Activated CD4-positive, CD25-positive, alpha-beta regulatory T cell treated with anti-CD3 and anti-CD28 coated beads, Interleukin-2, amount 50 U/mL, for 24 hours (primary cell): ENCODE measurements at regions not wholly inside any gene's neighbourhood (a gene's known extent, or its start where the extent isn't known, plus 50 kb on each side); places are given as distances from the start of the nearest gene placed in this dataset.

ENCODE experiments used
- ATAC-seq, 2 donors: fragments of 150-1000 bp; cut with Tn5 transposase; one replicate each; pipeline ENCODE4 v1.10.0; 2021; ENCODE audit warnings: mild to moderate bottlenecking in 1 of 2, moderate library complexity in 1 of 2

DNA sequence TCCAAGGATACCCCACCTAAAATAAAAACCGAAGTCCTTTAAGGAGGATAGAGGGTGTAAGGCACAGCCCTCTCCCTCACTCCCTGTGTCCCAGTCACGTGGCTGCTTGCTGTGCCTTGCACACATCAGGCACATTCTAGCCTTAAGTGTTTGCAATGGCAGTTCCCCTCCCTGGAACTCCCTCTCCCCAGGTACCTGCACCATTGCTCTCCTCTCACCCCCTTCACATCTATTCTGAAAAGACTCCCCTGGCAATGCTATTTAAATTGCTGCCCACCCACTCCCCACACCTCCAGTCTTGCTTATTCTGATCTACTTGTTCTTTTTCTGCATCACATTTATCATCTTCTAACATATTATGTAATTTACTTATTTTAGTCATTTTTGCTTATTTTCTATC, 91.6 kb upstream of the LNX1 start:
- no peak for ATAC-seq

DNA sequence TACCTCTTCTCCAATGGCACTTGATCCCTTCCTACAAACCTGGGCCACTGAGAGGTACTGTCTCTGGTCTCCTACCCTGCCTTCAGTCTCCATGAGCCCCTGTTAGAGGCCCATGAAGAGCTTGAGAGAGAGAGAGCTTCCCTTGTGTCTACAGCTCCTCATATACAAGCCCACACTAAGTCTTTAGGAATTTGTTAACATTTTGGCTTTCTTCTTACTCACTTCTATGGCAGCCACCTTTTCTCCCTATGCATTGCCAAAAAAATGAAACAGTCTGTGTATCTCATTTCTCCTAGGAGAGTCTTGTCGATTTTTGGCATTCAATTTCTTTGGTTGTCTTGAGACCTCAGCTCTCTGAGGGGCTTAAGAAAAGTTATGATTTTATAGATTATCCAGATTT, 90.9 kb upstream of the LNX1 start:
- ATAC-seq, result no peak

DNA sequence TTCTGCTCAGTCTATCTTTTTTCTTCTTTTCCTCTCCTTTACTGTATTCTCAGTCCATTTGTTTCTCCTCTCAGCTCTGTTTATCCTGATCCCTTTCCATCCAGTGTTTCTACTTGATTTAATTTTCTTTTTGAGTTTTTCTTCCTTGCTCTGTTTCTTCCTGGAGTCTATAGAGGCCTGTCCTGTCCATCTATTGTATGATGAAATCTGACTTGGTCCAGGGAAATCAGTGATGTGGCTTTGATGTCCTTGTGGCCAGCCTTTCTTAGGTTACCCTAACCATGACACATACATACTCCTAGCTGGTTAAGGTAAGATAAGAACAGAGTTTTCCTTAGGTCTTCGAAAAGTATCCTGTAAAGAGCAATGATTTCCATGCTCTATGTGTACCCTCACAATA, 89.3 kb upstream of the LNX1 start:
- no peak for ATAC-seq

DNA sequence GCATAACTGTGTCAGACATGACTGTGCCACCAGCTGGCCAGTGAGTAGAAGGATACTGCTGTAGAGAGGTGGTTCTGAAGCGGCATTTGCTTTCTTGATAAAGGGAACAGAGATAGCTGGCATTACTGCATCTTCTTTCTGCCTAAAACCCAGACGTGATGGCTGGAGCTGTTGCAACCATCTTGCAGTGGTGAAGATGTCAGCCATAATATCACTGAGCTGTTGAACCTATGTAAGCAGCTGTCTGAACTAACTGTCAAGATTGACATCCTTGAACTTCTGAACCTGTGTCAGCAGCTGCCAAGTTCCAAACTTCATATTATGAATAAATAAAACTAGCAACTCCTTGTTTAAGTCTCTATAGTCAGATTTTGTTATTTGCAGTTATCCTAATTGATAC, 88.9 kb upstream of the LNX1 start:
- no peak for ATAC-seq

- no peak for ATAC-seq
Observed at GRCh38 chr4:53676402-53676871, 85.2 kb upstream of the LNX1 start.

DNA sequence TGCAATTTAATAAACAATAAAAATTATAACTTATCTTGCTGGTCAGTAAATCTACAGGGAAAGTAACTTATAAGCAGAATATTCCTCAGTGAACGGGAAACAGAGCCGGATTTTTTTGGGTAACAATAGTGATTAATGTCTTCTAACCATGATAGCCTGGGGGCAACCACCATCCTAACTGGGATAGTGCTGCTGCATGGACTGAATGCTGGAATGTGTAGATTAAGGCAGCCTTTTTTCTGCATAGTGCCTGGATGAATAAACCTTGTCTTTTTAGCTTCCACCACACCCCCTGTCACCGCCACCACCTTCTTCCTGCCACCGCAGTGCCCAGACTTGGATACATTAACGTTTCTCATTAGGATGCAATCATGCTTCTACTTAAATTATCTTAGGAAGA, 83.6 kb upstream of the LNX1 start:
- ATAC-seq, result no peak

DNA sequence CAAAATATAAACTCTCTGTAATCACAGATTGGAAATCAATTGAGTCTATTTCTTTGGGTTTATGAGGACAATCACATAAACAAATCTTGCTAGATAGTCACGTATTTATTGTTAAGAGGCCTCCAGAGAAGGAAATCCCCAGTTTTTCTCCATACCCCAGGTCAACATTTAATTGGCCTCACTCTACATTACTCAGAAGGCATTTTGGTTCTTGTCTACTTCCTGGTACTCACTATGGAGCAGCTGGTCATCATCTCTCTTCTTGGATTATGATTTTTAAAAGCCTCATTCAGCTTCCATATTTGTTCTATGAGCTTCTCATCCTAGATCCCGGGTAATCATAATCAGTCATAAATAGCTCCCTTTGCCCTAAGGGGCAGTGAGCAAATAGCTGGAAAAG, 81.6 kb upstream of the LNX1 start:
- no peak for ATAC-seq

DNA sequence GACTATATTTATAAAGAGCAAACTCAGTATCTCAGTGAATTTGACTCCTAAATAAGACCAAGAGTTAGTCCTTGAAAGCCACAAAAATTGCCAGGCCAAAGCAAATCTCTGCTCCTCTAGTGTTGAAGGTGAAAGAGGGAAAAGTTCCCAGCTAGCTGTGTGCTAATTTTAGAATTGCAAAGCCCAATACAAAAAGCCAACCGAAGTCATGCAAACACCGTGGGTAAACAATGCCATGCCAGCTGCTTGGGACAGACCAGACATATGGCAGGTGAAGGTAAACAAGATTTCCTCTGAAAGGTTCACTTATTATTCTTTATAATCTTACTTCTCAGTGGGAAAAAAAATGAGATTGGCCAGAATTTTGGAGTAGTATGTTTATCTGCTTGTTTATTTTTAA, 80.5 kb upstream of the LNX1 start:
- no peak for ATAC-seq

DNA sequence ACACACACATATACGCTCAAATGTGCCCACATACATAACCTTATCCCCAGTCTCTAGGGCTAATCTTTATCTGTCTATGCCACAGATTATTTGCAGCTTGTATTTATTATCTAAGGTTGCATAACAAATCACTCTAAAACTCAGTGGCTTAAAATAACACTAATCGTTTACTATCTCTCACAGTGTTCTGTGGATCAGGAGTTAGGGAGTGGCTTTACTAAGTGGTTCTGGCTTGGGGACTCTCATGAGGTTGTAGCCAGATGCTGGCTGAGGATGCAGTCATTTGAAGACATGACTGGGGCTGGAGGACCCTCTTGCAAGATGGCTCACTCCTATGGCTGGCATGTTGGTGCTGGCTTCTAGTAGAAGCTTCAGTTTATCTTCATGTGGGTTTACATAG, 68.5 kb upstream of the LNX1 start:
- ATAC-seq, result no peak

GRCh38 chr4:53659112-53659511, 67.8 kb upstream of the LNX1 start:
- no peak for ATAC-seq

- no peak for ATAC-seq
Observed at GRCh38 chr4:53658029-53658428, 66.7 kb upstream of the LNX1 start.

GRCh38 chr4:53656421-53656981, 65.2 kb upstream of the LNX1 start:
- no peak for ATAC-seq

GRCh38 chr4:53654300-53654758, 63.0 kb upstream of the LNX1 start:
- no peak for ATAC-seq

DNA sequence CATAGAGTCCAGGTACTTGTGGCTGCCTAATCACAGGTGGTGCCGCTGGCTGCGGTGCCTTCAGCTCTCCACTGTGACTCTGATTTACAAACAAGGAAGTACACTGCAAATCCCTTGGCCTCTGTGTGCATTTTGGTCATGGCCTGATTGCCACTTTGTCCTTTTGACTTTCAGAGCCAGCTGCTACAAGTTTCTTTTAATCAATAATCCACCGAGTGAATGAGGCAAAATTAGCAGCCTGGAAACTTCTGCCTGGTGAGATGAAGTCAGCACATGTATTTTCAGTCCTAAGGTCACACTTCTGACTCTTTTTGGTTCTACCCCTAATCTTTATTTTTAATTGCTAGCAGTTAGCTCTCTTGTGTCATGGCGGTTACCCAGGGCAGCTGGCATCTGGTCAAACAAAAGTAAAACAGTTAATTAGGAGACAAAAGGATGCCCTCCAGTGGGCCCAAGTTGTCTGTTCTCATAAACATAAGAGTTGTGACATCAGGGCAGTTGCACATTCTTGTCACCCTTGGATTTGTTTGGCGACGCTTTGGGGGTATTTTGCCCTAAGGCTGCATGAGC, 62.3 kb upstream of the LNX1 start:
- ATAC-seq, result no peak

DNA sequence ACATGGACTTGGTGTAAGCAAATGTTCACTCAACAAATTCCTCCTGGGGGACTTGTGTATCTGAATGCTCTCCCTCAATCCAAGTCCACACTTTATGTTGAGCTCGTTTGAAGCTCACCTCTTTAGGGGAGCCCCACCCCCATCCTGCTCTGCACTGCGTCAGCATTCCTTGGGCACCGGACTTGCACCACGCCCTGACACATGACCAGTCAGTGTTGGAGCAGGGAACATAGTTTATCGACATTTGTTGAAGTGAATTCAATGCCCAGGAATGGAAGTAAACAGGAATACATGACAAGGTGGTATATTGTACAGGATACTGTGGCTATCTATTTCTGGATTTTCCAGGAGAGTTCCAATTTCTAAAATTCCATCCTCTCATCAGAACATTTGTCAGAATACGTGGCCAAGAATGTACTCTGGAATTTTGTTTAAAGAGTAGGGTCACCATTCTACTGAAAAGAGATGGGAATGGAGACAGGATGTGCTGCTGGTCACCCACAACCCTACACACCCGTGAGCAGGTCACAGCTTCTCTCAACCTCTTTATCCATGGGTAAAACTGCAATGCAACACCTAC, 60.0 kb upstream of the LNX1 start:
- no peak for ATAC-seq

DNA sequence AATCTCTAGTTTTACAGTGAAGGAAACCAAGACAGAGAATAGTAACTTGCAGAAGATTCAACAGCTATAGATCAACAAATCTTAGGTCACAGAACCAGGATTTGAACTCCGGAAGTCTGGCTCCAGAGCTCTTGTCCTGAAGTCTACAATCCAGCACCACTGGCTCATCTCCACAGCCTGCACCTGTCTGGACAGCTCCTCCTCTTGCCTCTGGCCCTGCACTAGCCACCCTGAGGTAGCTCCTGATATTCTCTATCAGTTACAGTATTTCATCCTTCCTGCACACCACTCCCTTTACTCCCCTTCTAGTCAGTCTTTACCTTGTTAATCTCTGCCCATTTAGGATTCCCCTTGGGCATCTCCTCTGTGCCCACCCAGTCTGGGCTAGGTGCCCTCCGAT, 58.1 kb upstream of the LNX1 start:
- ATAC-seq, result no peak

DNA sequence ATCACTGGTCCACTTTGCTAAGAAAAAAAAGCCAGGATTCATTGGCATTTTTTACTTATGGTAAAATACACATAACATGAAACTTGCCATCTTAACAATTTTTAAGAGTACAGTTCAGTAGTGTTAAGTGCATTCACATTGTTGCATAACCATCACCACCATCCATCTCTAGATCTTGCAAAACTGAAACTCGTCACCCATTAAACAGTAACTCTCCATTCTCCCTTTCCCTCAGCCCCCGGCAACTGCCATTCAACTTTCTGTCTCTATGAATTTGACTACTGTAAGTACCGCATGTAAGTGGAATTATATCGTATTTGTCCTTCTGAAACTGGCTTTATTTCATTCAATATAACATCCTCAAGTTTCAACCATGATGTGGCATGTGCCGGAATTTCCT, 56.3 kb upstream of the LNX1 start:
- ATAC-seq, result no peak

GRCh38 chr4:53646795-53647194, 55.5 kb upstream of the LNX1 start:
- no peak for ATAC-seq

GRCh38 chr4:53645108-53645507, 53.8 kb upstream of the LNX1 start:
- ATAC-seq, result no peak

DNA sequence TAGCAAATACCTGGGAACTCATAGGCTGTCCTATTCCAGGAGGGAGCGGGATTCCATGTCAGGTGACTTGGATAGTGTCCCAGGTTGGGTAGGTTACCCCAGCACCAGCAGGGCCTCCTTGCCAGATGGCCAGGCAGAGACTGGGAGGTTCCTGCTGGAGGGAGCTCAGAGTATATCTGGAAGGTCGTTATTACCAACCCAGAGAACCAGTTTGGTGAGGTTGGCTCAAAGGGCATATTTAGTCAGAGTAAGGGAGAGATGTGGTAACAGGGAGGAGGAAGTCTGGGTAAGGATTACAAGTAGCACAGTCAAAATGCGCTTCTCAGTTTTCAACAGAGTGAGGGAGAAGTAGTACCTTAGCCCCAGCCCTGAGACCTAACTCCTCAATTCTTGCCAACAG, 53.3 kb upstream of the LNX1 start:
- no peak for ATAC-seq
